ENCODE measurements at regions not wholly inside any gene's neighbourhood (a gene's known extent, or its start where the extent isn't known, plus 50 kb on each side); places are given as distances from the start of the nearest gene placed in this dataset.

- no peak overlapping the region for H3K27ac ChIP-seq (ENCODE audit: low read length)
- intact Hi-C loops (cut with micrococcal nuclease): no loop called here
- no peaks in the 10 kb centered on the region for H3K36me3 ChIP-seq (ENCODE audit: low read depth, low read length)
- no peak for TF ChIP-seq EZH2phosphoT487 (IDR thresholded peaks at IDR 0.05; ENCODE audit: borderline replicate concordance, low read length)
- TF ChIP-seq CTCF (conservative IDR thresholded peaks at IDR 0.05; ENCODE audit: low read depth, low read length): no peak
- no peak for TF ChIP-seq EZH2 (IDR thresholded peaks at IDR 0.05; ENCODE audit: low read length, unreplicated experiment)
- no peaks in the 10 kb centered on the region for H3K9me3 ChIP-seq (ENCODE audit: low read length)
- no peak overlapping the region for H3K4me3 ChIP-seq (ENCODE audit: low read length)
- ChIA-PET CTCF (no interaction called here), POLR2A (ENCODE audit: unreplicated experiment) (no interaction called here)
- no peaks in the 10 kb centered on the region for H3K79me2 ChIP-seq (ENCODE audit: low read length)
- no peak for ATAC-seq
- no peaks in the 10 kb centered on the region for H3F3A ChIP-seq (ENCODE audit: low read length, unreplicated experiment)
- H4K20me1 ChIP-seq (ENCODE audit: low read length): no peaks in the 10 kb centered on the region
- no peaks in the 10 kb centered on the region for H3K4me1 ChIP-seq (ENCODE audit: insufficient read depth, low read length)
- no peak for DNase-seq
- H3K9me2 ChIP-seq (replicated peaks; ENCODE audit: low read length): no peaks in the 10 kb centered on the region
- no peak overlapping the region for H2AFZ ChIP-seq (ENCODE audit: low read length)
- no peaks in the 10 kb centered on the region for H3K27me3 ChIP-seq (ENCODE audit: low read length)
- H3K4me2 ChIP-seq (ENCODE audit: low read length): no peak overlapping the region
- no TSS peak for BruUV-seq (replicated peaks)
- no peak overlapping the region for H3K9ac ChIP-seq (ENCODE audit: low read length)
Observed at GRCh38 chr2:82528288-82528687, 1930.8 kb downstream of the SUCLG1 start.

GRCh38 chr2:82527124-82527523 lies 1932.0 kb downstream of the SUCLG1 start:
- H3K27me3 ChIP-seq (ENCODE audit: low read length): no peaks in the 10 kb centered on the region
- H3K9me3 ChIP-seq (ENCODE audit: low read length): no peaks in the 10 kb centered on the region
- no peak overlapping the region for H3K27ac ChIP-seq (ENCODE audit: low read length)
- no peaks in the 10 kb centered on the region for H3K9me2 ChIP-seq (replicated peaks; ENCODE audit: low read length)
- no peak overlapping the region for H2AFZ ChIP-seq (ENCODE audit: low read length)
- no peaks in the 10 kb centered on the region for H3F3A ChIP-seq (ENCODE audit: low read length, unreplicated experiment)
- ChIA-PET CTCF (no interaction called here), POLR2A (ENCODE audit: unreplicated experiment) (no interaction called here)
- no peak overlapping the region for H3K4me2 ChIP-seq (ENCODE audit: low read length)
- H3K36me3 ChIP-seq (ENCODE audit: low read depth, low read length): no peaks in the 10 kb centered on the region
- intact Hi-C loops (cut with micrococcal nuclease): no loop called here
- H3K9ac ChIP-seq (ENCODE audit: low read length): no peak overlapping the region
- no peaks in the 10 kb centered on the region for H3K79me2 ChIP-seq (ENCODE audit: low read length)
- TF ChIP-seq EZH2 (IDR thresholded peaks at IDR 0.05; ENCODE audit: low read length, unreplicated experiment): no peak
- no peak for TF ChIP-seq EZH2phosphoT487 (IDR thresholded peaks at IDR 0.05; ENCODE audit: borderline replicate concordance, low read length)
- TF ChIP-seq CTCF (conservative IDR thresholded peaks at IDR 0.05; ENCODE audit: low read depth, low read length): no peak
- H4K20me1 ChIP-seq (ENCODE audit: low read length): no peaks in the 10 kb centered on the region
- DNase-seq (no peak), ATAC-seq (no peak)
- no peak overlapping the region for H3K4me3 ChIP-seq (ENCODE audit: low read length)
- BruUV-seq (replicated peaks): no TSS peak
- H3K4me1 ChIP-seq (ENCODE audit: insufficient read depth, low read length): no peaks in the 10 kb centered on the region

- H2AFZ ChIP-seq (ENCODE audit: low read length): no peak overlapping the region
- DNase-seq: no peak
- intact Hi-C loops (cut with micrococcal nuclease): no loop called here
- no peak overlapping the region for H3K27ac ChIP-seq (ENCODE audit: low read length)
- H3K79me2 ChIP-seq (ENCODE audit: low read length): no peaks in the 10 kb centered on the region
- TF ChIP-seq EZH2phosphoT487 (IDR thresholded peaks at IDR 0.05; ENCODE audit: borderline replicate concordance, low read length): no peak
- no peak for TF ChIP-seq EZH2 (IDR thresholded peaks at IDR 0.05; ENCODE audit: low read length, unreplicated experiment)
- no peak for TF ChIP-seq CTCF (conservative IDR thresholded peaks at IDR 0.05; ENCODE audit: low read depth, low read length)
- H3K27me3 ChIP-seq (ENCODE audit: low read length): no peaks in the 10 kb centered on the region
- no peaks in the 10 kb centered on the region for H3K4me1 ChIP-seq (ENCODE audit: insufficient read depth, low read length)
- H3K9me2 ChIP-seq (replicated peaks; ENCODE audit: low read length): no peaks in the 10 kb centered on the region
- no peak overlapping the region for H3K9ac ChIP-seq (ENCODE audit: low read length)
- no peak overlapping the region for H3K4me2 ChIP-seq (ENCODE audit: low read length)
- no peak overlapping the region for H3K4me3 ChIP-seq (ENCODE audit: low read length)
- no peak for ATAC-seq
- CTCF ChIA-PET: no interaction called here
- no peaks in the 10 kb centered on the region for H3K9me3 ChIP-seq (ENCODE audit: low read length)
- H3K36me3 ChIP-seq (ENCODE audit: low read depth, low read length): no peaks in the 10 kb centered on the region
- H3F3A ChIP-seq (ENCODE audit: low read length, unreplicated experiment): no peaks in the 10 kb centered on the region
- BruUV-seq (replicated peaks): no TSS peak
- POLR2A ChIA-PET (ENCODE audit: unreplicated experiment): no interaction called here
- H4K20me1 ChIP-seq (ENCODE audit: low read length): no peaks in the 10 kb centered on the region
Observed at GRCh38 chr2:82526277-82526676, 1932.8 kb downstream of the SUCLG1 start.
